Stimulated activated CD4-positive, alpha-beta T cell treated with anti-CD3 and anti-CD28 coated beads, Interleukin-1b, Interleukin-23, amount 100 ng/mL, for 4 hours (primary cell): ENCODE measurements at regions not wholly inside any gene's neighbourhood (a gene's known extent, or its start where the extent isn't known, plus 50 kb on each side); places are given as distances from the start of the nearest gene placed in this dataset.
A peak's percentile ranks its signal among the peaks of the same experiment; 100 is the strongest.
"Not testable (repeated sequence)": the region's sequence is repeated elsewhere in the genome, so short reads cannot be mapped to it uniquely, and the experiment has no call there.

ENCODE experiments used
- DNase-seq, 2 donors: peaks; one replicate each; pipeline ENCODE4 v3.0.0-alpha.2; 2020; ENCODE audit warnings: low read depth in 2 of 2

GRCh38 chr4:98828801-98829200 lies 100.1 kb downstream of the EIF4E start:
- DNase-seq, result peak; percentile 11 to 34

GRCh38 chr4:98827661-98828060 lies 101.3 kb downstream of the EIF4E start:
- no peak for DNase-seq

GRCh38 chr4:98822144-98822543 lies 106.8 kb downstream of the EIF4E start:
- no peak for DNase-seq

GRCh38 chr4:98818116-98818515 lies 110.8 kb downstream of the EIF4E start:
- not testable (repeated sequence) for DNase-seq

DNA sequence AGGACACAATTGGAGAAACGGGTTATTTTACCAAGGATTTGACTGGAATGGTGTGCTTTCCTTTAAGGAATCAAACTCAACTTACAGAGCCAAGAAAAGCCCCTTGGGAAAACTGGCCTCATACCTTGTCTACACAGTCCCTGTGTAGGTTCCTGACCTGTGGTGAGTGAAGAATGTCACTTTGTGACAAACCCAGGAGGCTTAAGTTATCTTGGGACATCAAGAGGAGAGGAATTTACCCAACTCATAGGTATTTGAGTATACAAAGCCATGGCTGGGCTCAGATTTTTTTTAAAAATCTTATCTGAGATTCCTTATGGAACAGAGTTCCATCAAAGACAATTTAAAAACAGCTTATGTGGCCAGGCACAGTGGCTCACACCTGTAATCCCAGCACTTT lies 112.1 kb downstream of the EIF4E start:
- DNase-seq, result no peak

DNA sequence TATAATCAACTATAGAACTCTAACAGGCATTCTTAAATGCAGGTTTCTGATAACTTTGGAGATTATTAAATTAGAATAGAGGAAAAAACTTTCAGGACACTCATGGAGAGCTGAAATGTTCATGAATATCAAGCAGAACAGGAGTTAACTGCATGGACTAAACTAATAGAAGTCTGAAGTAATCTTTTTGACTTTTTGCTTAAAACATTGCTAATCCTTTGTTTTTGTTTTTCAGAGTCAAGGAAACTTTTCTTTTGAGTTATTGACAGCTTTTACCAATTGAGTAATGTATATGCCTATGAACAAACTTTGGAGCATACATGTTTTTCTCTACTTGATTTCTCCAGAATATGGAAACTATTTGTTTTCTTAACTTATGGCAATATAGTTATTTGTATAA lies 112.5 kb downstream of the EIF4E start:
- DNase-seq, result no peak

GRCh38 chr4:98804403-98804802 lies 124.5 kb downstream of the EIF4E start:
- DNase-seq, result no peak

- no peak for DNase-seq
These were observed 125.7 kb downstream of the EIF4E start for GRCh38 chr4:98803251-98803650.

DNA sequence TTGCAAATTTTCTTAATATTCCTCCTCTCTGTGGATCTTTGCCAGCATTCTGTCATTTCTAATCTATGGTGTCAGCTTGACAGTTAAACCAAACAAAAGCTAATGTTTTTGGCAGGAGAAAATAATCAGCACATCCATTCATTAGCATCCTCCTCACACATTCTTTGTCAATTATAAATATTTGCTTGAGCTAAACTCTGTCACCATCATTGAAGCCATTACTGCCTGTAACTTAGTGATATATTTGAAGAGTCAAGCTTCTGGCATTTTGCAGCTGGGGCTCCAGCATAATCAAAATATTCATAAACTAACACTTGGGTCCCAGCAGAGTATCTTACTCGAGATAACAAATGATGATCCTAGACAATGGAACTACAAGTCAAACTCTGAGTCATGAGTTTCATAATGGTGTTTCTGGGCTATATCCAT lies 126.1 kb downstream of the EIF4E start:
- no peak for DNase-seq

- DNase-seq, result no peak
These were observed 127.6 kb downstream of the EIF4E start for GRCh38 chr4:98801259-98801725.

GRCh38 chr4:98796991-98797390 lies 131.9 kb downstream of the EIF4E start:
- DNase-seq, result no peak

DNA sequence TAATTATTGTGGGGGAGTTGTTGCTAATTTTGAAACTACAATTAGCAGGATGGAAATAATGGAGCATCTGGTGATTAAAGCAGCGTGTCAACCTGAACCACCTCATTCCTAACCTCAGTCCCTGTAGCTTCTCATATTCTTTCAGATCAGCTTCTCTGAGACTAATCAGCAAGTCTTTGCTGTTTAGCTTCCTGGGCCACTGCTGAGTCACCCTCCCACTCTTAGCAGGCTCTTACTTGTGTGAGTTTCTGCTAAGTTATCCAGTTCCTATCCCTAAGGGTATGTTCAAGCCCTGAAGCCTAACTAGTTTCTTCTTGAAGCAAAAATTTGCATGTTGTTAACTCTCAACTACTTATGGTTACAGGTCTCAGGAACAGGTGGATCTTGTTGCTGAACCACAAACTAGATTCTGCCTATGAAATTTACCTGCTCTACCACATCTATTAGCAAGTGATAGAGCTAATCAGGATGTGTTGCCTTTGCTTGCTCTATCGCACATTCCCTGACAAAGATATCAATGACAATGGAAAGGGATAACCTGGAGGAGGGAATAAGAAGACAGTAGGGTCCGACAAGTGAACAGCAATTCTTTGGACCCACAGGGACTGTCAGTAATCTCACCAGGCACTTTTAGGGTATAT lies 134.2 kb downstream of the EIF4E start:
- DNase-seq, result peak; percentile 6 to 21

DNA sequence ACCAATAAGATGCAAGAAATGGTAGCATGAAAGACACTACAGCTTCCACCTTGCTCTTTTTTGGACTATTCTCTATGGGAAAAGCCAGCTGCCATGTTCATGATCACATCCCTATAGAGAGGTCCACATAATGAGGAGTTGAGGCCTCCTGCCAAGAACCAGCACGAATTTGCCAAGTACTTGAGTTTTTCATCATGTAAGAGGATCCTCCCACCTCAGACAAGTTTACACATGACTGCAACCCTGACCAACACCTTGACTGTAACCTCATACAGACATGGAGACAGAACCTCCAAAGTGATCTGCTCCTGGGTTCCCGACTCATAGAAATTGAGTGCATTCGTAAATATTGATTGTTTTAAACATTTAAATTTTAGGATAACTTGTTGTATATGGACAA lies 135.2 kb upstream of the TSPAN5 start:
- DNase-seq, result no peak

DNA sequence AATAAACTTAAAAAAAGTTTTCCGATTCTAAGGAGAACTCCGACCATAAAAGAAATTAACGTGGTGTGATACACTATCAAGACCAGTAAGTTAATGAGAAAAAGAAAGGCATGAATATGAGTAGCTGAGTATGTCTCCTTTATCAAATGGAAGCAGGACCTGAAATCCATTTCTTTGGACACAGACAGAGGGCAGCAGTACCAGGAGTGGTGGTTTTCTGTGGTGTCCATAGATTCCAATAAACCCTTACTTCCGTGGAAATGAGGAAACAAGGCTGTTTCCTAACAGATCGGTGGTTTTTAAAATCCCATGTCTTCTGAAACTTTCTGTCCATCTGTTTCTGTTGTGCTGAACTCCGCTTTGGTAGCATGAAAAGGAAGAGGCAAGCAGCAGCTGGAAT lies 128.5 kb upstream of the TSPAN5 start:
- DNase-seq, result no peak

DNA sequence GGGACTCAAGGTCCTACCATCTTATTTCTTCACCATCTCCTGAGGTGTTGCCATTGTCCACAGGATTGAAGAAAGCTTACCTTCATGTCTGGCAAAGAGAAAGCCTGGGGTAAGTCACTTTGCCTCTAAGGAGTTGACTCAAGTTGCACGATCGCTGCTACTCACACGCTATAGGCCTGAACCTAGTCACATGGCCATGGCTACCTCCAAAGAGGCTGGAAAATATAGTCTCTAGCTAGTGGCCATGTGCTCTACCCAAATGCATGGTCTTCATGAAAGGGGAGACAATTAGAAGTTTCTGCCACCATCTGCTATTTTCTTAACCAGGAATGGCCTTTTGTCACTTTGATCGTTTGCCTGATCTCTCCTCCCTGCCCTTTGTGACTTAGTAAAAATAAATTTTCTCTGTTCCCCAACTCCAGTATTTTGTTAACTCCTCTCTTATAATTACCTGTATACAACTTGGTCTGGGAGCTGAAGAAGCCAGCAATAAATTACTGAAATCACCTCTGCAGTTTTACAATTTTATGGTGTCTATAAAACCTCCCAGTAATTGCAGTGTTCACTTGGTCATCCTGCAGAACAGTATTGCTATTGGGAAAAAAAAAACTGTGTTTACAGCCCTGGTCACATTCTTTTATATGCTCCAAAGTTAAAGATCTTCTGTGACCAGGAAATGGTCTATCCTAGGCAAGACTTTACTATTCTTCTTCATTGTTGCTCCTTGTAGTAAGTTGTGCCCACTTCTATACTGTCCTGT lies 126.7 kb upstream of the TSPAN5 start:
- DNase-seq, result no peak

GRCh38 chr4:98781641-98782357 lies 123.4 kb upstream of the TSPAN5 start:
- DNase-seq, result no peak

- no peak for DNase-seq
These were observed 122.5 kb upstream of the TSPAN5 start for GRCh38 chr4:98780926-98781325.

GRCh38 chr4:98779088-98779487 lies 120.7 kb upstream of the TSPAN5 start:
- DNase-seq, result no peak

DNA sequence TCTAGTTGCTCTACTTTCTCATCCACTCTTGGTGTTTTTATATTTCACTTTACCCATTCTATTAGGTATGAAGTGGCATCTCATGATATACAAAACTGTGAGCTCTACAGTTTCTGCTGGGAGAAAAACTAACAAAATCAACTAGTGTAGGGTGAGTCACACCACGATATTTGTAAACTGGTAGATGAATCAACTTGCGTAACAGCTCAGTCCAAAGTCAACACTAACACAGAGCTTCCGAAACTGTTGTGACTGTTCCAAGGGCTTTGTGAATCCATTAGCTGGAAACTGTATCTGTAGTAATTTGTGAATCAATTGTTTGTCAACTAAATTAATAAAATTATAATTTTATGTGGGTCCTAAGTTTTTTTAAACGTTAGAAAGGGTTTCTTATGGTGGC lies 119.8 kb upstream of the TSPAN5 start:
- no peak for DNase-seq

DNA sequence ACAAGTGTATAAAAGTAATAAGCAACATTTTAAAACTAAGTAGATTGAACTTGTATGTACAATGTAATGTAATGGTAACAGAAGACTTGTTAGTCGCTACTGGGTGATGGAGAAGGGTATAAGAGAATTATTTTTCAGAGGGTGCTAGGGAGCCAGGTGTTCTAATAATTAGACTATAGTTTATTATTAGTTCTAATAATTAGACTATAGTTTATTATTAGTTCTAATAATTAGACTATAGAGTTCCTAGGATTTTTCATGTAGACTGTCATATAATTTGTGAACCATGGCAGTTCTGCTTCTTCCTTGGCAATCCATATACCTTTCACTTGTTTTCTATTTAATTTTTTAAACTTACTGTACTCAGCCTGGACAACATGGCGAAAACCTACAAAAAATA lies 117.3 kb upstream of the TSPAN5 start:
- DNase-seq, result no peak

GRCh38 chr4:98773638-98774037 lies 115.2 kb upstream of the TSPAN5 start:
- DNase-seq, result no peak

- no peak for DNase-seq
These were observed 113.7 kb upstream of the TSPAN5 start for GRCh38 chr4:98771959-98772632.
